ENCODE measurements at regions not wholly inside any gene's neighbourhood (a gene's known extent, or its start where the extent isn't known, plus 50 kb on each side); places are given as distances from the start of the nearest gene placed in this dataset.

- no peak for TF ChIP-seq EZH2 (IDR thresholded peaks at IDR 0.05; ENCODE audit: borderline replicate concordance)
- TF ChIP-seq, protein P1, sequence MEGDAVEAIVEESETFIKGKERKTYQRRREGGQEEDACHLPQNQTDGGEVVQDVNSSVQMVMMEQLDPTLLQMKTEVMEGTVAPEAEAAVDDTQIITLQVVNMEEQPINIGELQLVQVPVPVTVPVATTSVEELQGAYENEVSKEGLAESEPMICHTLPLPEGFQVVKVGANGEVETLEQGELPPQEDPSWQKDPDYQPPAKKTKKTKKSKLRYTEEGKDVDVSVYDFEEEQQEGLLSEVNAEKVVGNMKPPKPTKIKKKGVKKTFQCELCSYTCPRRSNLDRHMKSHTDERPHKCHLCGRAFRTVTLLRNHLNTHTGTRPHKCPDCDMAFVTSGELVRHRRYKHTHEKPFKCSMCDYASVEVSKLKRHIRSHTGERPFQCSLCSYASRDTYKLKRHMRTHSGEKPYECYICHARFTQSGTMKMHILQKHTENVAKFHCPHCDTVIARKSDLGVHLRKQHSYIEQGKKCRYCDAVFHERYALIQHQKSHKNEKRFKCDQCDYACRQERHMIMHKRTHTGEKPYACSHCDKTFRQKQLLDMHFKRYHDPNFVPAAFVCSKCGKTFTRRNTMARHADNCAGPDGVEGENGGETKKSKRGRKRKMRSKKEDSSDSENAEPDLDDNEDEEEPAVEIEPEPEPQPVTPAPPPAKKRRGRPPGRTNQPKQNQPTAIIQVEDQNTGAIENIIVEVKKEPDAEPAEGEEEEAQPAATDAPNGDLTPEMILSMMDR (IDR thresholded peaks at IDR 0.05; ENCODE audit: poor library complexity): no peak
Observed at GRCh38 chr15:79156704-79157375, 66.3 kb upstream of the RASGRF1 start.

Data from hepatocyte (in vitro differentiated cells).